IPS DF 4.7 (cell line): ENCODE measurements at regions not wholly inside any gene's neighbourhood (a gene's known extent, or its start where the extent isn't known, plus 50 kb on each side); places are given as distances from the start of the nearest gene placed in this dataset.
"Not testable (repeated sequence)": the region's sequence is repeated elsewhere in the genome, so short reads cannot be mapped to it uniquely, and the experiment has no call there.

Source experiments
- DNase-seq: peaks from one replicate; pipeline ENCODE4 v3.0.0-alpha.2; 2013; ENCODE audit warnings: low spot score; ENCODE audit errors: extremely low read depth

DNA sequence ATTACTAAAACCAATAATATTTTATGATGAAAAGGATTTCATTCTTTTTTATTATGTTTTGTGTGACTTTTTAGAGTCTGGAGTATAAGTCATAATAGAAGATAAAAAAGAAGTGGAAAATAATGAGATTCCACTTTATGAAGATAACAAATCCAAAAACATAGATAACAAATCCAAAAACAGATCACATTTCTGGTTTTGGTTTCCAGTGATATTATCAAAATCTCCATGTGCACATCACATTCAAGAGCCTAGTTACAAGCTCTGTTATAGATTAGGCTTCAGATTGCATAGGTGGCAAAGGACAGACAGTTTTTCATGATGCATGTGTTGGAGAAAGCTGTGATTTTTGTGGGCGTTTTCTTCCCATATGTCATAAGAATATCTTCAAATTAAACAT lies 648.2 kb downstream of the STK39 start:
- no peak for DNase-seq

DNA sequence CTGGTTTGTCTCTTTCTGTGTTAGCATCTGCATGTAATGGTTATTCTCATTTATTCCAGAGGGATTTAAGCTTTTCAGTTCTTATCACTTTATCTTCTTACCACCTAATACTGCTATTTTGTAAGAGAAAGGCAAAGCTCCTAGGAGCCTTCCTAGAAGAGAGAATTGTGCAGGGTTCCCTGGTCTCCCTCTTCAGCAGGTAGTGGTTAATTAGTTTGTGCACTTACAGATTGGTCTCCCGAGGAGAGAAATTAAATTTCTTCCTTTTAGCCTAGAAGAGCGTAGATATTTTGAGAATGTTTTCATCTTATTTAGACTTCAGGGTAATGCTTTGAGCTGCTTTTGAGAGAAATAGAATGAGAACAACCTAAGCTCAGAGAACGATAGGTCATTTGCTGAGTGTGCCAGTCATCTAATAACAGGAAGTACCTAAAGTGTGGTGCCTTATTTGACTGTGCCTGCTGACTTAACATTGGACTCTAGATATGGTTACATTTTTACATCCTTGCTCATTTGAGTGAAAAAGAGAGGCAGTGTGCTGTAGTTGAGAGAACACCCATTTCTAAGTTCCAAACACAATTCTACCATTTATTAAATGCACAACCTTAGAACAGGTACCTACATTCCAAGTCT lies 651.4 kb downstream of the STK39 start:
- DNase-seq = no peak

DNA sequence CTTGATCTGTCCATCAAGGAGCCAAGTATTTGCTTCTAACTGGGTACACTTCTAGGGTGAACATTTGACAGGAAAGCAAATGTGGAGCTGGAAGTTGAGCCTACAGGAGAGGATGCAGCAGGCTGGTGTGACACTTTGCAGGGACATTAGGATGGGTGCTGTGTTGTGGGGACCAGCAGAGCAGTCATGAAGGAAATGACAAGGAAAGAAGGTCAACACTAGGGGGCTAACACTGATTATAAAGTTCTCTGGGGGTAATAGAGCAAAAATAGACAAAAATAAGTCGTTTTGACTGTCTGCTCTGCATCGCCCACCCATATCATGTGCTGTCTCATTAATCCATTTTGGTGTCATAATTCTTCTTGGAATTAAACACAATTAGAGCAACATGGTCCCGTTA lies 652.4 kb downstream of the STK39 start:
- no peak for DNase-seq

DNA sequence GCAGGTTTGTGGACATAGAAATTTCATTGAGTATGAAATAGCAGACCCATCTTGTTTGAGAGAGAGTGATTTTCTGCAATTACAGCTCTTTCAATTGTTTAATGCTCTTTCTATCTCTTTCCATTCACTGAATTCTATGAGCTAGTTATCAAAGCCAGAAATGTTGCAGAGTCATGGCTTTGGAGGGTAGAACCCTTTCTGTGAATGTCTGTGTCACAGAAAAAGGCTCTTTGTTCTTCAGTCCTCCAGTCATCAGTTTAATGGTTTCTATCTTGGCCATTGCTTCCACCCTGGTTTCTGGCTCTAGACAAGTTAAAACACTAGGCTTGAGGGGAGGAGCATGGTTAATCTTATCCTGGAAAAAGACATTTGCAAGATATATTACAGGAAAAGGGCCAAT lies 655.0 kb downstream of the STK39 start:
- DNase-seq = no peak

DNA sequence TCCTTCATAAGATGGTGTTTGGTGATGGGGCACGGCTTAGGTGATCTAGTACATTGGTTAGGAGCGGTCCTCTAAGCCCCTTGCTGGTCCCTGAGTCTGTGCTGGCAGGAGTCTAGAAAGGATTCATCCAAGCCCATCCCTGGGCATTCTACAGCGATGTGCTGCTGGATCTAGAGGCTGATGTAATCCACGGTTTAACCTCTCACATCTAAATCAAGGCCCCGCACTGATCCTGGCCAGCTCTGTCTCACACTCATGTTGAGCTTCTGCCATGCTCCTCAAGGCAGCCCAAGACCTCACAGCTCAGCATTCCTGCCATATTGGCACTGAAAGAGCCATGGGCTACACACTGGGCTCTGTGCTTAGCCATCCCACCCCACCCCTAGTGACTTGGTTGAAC lies 664.8 kb downstream of the STK39 start:
- no peak for DNase-seq

DNA sequence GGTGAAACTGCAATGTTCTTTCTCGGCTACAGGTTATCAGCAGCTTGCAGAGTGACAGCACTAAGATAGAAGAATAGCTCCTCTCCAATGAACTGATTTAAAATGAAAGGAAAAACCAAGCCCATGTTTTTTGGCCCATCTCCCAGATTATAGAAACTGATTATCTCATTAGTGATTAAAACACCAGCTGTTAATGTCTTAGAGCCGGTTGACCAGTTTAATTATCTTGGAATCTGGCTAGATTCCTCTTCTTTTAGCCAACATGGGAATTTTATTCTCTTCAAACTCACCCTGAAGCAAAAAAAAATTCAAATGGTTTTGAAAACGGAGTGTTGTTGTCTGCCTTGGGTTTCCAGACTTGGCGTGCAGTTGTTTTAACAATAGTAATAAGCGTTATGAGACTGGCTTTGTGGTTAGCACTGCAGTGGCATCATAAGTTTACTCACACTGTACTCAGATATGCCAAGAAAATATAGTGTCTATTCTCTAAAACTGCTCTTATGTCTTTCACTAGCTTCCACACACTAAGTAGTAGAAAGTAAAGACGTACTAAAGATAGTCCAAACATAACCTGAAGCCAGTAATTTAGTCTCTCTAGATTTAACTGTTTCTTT lies 665.3 kb downstream of the STK39 start:
- no peak for DNase-seq

DNA sequence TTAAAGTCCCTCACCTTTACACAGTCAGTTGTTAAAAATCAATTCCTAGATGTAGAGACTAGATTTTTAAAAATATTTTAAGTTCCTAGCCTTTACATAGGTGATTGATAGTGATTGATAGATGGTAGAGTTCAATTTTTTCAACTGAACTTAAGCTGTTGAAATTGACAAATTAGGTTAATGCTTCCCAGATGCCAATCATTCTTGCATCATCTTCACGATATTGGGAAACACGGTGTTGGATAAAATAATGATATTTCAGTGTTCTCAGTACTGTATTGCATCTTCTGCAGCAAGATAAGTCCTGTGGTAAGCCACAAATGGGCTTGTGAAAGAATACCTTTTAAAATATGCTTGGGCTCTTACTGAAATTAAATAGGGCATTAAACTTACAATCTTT lies 667.6 kb downstream of the STK39 start:
- no peak for DNase-seq

DNA sequence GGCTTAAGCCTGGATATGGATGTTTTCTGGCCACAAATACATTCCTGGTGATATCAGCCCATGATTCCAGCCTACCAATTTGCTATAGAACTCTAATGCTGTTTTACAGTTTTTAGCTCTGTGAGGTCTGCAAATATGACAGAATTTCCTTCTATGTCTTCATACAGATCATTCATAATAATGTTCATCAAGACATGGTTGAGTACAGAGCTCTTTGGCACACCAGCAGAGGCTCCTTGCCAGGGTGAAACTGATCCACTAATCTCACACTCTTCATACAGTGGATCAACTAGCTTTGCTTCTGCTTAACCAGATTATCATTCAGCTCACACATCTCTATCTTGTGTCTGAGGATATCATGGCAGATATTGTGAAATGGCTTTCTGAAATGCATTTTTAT lies 672.1 kb downstream of the STK39 start:
- DNase-seq = no peak

DNA sequence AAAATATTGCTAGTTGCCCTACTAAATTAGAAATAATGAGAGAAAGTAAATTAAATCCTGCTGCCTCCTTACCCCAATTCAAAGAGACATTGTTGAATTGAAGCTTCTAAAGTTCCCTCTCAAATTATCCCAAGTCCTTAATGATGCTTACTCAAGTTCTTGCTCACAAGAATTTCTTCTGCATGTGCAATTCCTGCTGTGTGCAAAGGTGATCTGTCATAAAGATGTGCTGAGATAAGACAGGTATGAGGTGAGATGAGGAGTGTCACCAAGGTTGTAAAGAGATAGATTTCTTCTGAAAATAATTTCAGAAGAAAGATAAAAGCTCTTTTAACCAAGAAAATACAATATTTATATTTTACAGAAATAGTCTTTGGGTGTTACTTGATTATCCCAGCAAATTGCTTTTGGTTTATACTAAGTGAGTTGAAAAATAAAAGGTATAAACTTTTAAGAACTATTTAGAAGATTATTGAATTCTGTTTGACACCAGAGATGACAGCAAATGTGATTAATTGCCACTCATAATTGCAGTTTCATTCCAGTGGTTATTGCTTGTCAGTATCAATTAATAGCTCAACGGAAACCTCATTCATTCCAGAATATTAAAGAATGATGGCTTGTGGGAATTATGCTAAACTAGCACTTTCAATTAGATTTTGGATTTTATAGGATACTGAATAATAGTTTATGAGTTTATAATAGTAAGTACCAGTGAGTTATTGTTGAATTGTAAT lies 674.3 kb downstream of the STK39 start:
- no peak for DNase-seq

DNA sequence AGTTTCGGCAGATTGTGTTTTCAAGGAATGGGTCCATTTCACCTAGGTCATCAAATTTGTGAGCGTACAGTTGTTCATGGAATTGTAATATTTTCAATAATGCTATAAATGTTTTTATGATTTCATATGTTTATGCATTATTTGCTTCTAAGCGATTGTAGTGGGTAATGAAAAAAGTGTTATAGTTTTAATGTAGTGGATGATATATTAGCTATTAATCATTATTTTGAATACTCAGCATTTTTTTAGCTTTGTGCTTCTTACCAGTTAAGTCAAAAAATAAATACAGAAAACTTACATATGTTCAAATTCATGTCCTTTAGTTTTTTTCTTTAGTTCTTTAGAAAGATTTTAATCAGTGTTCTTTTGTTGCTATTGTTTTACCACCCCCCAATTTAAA lies 677.0 kb downstream of the STK39 start:
- no peak for DNase-seq

DNA sequence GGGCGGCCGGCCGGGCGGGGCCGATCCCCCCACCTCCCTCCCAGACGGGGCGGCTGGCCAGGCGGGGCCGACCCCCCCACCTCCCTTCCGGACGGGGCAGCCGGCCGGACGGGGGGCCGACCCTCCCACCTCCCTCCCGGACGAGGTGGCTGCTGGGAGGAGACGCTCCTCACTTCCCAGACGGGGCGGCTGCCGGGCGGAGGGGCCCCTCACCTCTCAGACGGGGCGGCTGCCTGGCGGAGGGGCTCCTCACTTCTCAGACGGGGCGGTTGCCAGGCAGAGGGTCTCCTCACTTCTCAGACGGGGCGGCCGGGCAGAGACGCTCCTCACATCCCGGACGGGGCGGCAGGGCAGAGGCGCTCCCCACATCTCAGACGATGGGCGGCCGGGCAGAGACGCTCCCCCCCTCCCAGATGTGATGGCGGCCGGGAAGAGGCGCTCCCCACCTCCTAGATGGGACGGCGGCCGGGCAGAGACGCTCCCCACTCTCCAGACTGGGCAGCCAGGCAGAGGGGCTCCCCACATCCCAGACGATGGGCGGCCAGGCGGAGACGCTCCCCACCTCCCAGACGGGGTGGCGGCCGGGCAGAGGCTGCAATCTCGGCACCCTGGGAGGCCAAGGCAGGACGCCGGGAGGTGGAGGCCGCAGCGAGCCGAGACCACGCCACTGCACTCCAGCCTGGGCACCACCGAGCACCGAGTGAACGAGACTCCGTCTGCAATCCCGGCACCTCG lies 675.8 kb downstream of the XIRP2 start:
- not testable (repeated sequence) for DNase-seq

DNA sequence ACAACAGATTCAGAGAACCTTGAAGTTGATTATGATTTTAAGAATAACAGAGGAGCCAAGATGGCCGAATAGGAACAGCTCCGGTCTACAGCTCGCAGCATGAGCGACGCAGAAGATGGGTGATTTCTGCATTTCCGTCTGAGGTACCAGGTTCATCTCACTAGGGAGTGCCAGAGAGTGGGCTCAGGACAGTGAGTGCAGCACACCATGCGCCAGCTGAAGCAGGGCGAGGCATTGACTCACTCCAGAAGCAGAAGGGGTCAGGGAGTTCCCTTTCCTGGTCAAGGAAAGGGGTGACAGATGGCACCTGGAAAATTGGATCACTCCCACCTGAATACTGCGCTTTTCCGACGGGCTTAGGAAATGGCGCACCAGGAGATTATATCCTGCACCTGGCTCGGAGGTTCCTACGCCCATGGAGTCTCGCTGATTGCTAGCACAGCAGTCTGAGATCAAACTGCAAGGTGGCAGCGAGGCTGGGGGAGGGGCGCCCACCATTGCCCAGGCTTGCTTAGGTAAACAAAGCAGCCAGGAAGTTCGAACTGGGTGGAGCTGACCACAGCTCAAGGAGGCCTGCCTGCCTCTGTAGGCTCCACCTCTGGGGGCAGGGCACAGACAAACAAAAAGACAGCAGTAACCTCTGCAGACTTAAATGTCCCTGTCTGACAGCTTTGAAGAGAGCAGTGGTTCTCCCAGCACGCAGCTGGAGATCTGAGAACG lies 670.2 kb downstream of the XIRP2 start:
- DNase-seq = not testable (repeated sequence)

DNA sequence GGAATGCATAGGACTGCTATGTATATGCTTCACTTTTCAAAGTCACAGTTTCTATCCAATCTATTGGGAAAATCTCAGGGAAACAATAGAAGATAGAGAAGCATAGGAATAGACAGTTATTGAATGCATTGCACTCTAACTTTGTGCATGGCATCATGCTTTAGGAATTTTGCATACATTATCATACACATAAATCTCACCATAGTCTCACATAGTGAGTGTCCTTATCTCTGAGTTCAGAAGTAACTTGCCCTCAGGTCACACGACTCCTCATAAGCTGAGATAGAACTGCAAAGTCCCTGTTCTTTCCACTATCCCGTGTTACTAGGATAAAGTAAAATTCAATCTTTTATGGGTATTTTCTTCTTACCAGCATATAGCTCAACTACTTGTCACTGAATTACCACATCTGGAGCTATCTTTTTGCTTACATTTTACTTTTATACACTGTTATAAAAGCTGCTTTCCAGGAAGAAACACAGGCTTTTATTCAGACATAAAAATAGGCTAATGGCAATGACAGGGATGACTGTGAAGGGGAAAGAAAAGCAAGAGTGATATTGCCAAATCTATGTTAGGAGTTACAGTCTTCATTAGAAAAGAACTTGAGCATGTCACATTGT lies 666.9 kb downstream of the XIRP2 start:
- no peak for DNase-seq

DNA sequence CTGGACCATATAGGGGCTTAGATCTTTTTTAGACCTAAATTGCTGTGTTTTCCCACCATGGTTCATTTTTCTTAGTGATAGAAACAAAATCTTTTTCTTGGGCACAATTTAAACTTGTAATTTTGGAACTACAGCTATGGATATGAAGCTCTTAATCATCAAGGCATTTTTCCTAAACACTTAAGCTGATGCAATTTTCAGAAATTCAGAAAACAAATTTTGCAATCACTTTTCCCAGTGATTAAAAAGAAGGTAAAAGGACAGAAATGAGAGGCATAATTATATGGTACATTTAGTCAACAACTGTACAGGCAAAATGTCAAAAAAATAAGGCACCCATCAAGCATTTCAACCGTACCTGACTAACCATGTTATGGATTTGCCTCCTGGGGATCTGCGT lies 665.4 kb downstream of the XIRP2 start:
- no peak for DNase-seq

DNA sequence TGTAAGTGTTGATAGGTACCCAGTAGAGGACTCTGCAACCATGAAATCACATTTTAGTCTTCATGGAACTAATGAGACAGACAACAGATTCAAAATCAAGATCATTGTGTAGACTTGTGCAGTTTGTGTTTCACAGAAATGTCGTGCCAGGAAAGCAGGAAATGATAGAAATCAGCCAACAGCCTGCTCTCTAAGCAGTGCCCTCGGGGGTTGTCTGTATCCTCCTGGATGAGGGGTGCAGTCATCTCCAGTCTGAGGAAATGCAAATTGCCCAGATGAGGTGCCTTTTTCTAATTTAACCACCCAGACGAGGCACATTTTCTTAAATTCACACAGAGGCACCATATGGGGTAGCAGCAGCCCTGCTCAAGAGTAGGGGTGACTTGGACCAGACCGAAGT lies 663.1 kb downstream of the XIRP2 start:
- DNase-seq = no peak

DNA sequence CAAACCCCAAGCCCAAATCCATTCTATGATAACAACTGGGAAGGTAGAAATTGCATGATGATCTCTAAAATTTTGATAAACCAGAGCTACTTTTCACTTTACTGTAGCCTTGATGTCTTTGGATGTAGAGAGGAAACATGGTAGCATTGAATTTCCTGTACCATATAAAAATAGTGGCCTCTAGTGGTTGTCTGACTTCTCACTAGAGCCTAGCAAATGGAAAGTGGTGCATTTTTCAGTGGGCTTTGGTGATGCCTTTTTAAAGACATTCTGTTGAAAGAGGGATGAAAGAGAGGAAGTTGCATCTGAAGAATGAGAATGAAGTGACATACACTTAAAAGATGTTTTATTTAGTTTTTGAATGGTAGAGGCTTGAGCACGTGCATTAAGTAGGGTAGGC lies 662.2 kb downstream of the XIRP2 start:
- DNase-seq = no peak

DNA sequence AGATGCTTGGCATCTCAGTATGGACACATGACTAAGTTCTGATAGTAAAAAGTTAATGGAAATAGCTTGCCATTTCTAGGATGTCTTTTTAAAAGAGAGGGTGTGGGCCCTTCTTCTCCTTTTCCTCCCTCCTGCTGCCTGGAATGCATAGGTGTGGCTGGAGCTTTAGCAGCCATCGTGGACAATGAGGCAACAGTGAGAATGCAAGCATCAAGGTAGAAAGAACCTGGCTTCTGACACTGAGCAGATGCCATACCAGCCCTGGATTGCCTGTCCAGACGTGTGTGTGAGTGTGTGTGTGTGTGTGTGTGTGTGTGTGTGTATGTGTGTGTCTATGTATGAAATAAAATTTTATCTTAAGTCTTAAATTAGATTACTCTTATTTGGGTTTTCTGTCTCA lies 660.1 kb downstream of the XIRP2 start:
- no peak for DNase-seq

DNA sequence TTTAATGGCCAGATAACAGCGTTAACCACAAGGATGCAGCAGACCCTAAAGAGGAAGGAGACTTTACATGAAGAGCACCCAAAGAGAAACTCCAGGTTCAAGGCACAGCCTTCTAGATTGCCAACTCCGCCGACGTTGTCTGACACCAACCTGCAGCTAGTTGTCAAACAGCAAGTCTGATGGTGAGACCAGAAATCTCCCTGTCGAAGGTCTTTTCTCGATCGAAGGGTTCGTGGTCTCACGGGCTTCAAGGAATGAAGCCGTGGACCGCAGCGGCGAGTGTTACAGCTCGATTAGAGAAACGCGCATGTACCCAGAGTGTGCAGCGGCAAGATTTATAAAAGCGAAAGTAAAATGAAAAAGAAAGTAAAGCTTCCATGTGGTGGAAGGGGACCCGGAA lies 656.3 kb downstream of the XIRP2 start:
- no peak for DNase-seq

DNA sequence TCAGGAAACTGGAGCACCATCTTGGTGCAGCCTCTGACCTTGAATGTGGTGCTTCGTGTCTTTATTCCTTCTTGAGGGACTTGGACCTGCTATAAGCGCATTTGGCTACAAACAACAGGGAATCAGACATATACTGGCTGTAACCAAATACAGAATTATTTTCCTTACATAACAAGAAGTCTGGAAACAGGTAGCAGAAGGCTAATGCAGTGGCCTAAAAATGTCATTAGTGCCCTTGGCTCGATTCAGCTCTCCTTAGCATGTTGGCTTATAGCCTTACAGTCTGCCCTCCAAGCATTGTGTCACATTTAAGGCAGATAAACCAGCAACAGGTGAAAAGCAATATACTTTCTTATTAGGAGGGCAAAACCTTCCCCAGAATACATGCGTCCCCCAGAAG lies 655.4 kb downstream of the XIRP2 start:
- DNase-seq = no peak

DNA sequence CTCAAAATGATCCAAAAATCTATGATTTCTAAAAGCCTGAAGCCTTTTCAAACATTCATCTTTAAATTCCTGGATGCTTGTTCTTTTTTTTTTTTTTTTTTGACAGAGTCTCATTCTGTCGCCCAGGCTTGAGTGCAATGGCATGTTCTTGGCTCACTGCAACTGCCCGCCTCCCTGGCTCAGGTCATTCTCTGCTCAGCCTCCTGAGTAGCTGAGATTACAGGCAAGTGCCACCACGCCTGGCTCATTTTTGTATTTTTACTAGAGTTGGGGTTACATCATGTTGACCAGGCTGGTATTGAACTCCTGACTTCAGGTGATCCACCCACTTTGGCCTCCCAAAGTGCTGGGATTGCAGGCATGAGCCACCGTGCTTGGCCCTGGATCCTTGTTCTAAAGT lies 649.5 kb downstream of the XIRP2 start:
- no peak for DNase-seq

DNA sequence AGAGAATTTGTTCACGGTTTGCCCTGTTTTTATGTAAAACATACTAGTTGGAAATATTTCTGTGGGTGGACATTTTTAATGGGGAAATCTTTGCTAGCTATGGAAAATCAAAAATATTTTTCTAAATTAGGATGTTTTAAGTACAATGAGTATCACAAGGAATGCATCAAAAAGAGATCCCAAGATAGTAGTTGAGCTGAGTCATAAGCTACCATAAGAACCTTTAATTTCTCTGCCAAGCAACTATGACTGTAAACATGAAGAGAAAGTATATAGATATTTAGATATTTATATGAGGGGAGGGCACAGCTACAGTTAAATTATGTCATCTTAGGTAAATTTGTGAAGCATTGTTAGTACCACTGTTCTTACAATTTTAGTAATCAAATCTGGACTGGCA lies 646.2 kb downstream of the XIRP2 start:
- no peak for DNase-seq
